ENCODE measurements at regions not wholly inside any gene's neighbourhood (a gene's known extent, or its start where the extent isn't known, plus 50 kb on each side); places are given as distances from the start of the nearest gene placed in this dataset.

- TF ChIP-seq CTCF (IDR thresholded peaks at IDR 0.05; ENCODE audit: control insufficient read depth, insufficient read depth, low read depth, low read length, missing control alignments) = no peak
- no peak overlapping the region for H3K4me3 ChIP-seq (ENCODE audit: control insufficient read depth, low read depth, low read length)
- DNase-seq (ENCODE audit: low read depth) = no peak
These were observed 154.1 kb upstream of the BMP2 start for GRCh38 chr20:6613280-6613861.

DNA sequence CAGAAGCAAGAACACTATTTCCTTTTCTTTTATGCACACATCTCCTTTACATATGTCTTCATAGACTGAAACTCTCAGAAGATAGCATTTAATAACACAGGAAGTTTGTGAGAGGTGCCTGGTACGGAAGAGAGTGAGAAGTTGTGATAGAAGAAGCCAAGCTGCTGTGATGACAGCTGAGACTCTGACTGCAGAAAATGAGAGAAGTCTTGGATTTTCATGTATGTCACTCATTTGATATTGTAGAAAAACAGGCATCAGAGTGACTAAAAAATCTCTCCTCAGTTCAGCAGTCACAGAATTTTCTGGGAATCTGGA, 154.9 kb upstream of the BMP2 start:
- DNase-seq (ENCODE audit: low read depth) = no peak

DNA sequence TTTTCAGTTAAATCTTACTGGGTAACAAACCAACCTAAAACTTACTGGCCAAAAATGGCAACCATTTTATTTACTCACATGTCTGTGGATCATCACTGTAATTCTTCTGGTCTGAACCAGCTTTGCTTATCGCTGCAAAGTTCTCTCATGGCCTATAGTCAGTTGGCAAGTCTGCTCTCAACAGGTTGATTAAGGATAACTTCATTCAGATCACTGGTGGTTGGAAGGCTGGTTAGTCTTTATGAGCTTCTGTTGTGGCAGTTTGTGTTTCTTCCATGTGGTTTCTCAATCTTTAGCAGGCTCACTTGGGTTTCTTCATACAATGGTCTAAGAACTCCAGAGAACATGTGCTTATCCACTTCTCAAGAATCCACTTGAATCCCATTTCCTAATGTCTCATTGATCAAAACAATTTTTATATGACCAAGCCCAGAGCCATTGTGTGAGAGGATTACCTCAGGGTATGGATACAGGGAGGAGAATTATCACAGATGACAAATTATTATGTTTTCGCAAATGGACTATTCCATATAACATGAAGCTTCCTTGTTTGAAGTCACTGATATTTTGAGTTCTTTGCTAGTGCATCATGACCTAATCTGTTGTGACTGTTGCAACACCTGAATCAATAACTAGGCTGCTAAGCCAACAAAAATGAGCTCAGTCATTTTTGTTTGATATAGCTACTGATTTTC, 155.4 kb upstream of the BMP2 start:
- no peak overlapping the region for H3K4me3 ChIP-seq (ENCODE audit: control insufficient read depth, low read depth, low read length)
- no peak for DNase-seq (ENCODE audit: low read depth)
- TF ChIP-seq CTCF (IDR thresholded peaks at IDR 0.05; ENCODE audit: control insufficient read depth, insufficient read depth, low read depth, low read length, missing control alignments) = no peak

More for the DNA sequence above, 154.9 kb upstream of the BMP2 start:
- TF ChIP-seq CTCF (IDR thresholded peaks at IDR 0.05; ENCODE audit: control insufficient read depth, insufficient read depth, low read depth, low read length, missing control alignments) = no peak
- H3K4me3 ChIP-seq (ENCODE audit: control insufficient read depth, low read depth, low read length) = no peak overlapping the region

GRCh38 chr20:6606651-6607050, 160.8 kb upstream of the BMP2 start:
- DNase-seq (ENCODE audit: low read depth) = no peak
- no peak overlapping the region for H3K4me3 ChIP-seq (ENCODE audit: control insufficient read depth, low read depth, low read length)
- no peak for TF ChIP-seq CTCF (IDR thresholded peaks at IDR 0.05; ENCODE audit: control insufficient read depth, insufficient read depth, low read depth, low read length, missing control alignments)

DNA sequence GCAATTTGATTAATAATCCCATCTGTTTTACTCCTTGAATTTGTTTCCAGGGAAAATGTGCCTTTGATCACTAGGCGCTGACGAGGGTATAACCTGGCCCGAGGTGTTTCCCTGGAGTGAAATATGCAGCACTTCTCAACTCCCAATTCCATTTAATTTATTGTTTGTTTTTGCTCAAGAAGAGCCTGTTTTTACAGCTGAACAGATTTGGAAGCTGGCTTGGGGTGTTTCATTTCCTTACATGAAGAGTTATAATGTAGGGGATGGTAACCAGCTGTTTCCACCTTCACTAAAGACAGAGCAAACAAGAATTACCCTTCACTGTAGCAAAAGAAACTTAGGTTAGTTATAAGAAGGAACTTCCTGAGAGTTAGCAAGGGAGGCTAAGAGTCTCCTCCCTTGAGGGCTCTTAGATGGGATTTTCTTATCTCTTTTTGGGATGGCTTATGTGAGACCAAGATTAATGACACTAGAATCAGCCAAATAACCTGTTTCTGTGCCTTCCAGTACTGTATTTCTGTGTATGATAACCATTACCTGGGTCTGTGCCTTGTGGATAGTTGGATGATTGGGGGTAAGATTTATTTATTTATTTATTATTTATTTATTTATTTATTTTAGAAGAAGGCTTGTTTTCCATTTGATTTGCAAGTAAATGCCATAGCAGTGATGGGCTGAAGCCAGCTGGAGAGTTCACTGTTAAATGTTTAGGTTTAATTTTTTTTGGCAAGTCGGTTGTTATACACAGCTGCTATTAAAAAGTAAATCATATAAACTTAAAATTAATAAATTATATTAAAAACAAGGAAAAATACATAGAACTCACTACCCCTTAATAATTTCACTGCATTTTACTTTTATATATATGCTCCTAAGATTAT, 162.2 kb upstream of the BMP2 start:
- DNase-seq (ENCODE audit: low read depth) = no peak
- no peak for TF ChIP-seq CTCF (IDR thresholded peaks at IDR 0.05; ENCODE audit: control insufficient read depth, insufficient read depth, low read depth, low read length, missing control alignments)
- no peak overlapping the region for H3K4me3 ChIP-seq (ENCODE audit: control insufficient read depth, low read depth, low read length)

- no peak overlapping the region for H3K4me3 ChIP-seq (ENCODE audit: control insufficient read depth, low read depth, low read length)
- DNase-seq (ENCODE audit: low read depth) = no peak
- no peak for TF ChIP-seq CTCF (IDR thresholded peaks at IDR 0.05; ENCODE audit: control insufficient read depth, insufficient read depth, low read depth, low read length, missing control alignments)
These were observed 163.3 kb upstream of the BMP2 start for GRCh38 chr20:6604179-6604578.

Measured in AG09309 (cell line).